Breast epithelium (tissue), 3 donors: ENCODE measurements at regions not wholly inside any gene's neighbourhood (a gene's known extent, or its start where the extent isn't known, plus 50 kb on each side); places are given as distances from the start of the nearest gene placed in this dataset.

ENCODE experiments used
- CTCF ChIP-seq, 3 donors: fragments of 450-650 bp; IDR thresholded peaks; one replicate each; pipeline ENCODE4 v1.5.1; 2016 to 2017; ENCODE audit warnings: antibody characterized with exemption in 3 of 3, mild to moderate bottlenecking in 3 of 3, moderate library complexity in 3 of 3
- POLR2A ChIP-seq: fragments of 450-650 bp; IDR thresholded peaks from one replicate; pipeline ENCODE4 v1.6.1; 2016; ENCODE audit warnings: antibody characterized with exemption, mild to moderate bottlenecking, moderate library complexity

- TF ChIP-seq POLR2A (no peak), CTCF (IDR thresholded peaks at IDR 0.05) (no peak)
Measured at GRCh38 chr2:20549691-20550348, 101.1 kb downstream of the HS1BP3 start.
